Heart right ventricle (tissue), 16 donors: ENCODE measurements at regions not wholly inside any gene's neighbourhood (a gene's known extent, or its start where the extent isn't known, plus 50 kb on each side); places are given as distances from the start of the nearest gene placed in this dataset.

Source experiments
- ATAC-seq, 8 donors: fragments of 200-7000 bp; cut with Tn5 transposase; one replicate each; pipeline ENCODE4 v1.9.1; 2020; ENCODE audit warnings: mild to moderate bottlenecking in 8 of 8, moderate library complexity in 8 of 8, moderate number of reproducible peaks in 1 of 8
- DNase-seq, 2 donors: peaks; one replicate each; pipeline ENCODE4 v3.0.0-alpha.2; 2020
- H3K27ac ChIP-seq, 10 donors: fragments of 200-600 bp; sonication (generic) in 2 of 10; one replicate each; pipeline versions ENCODE4 v1.5.0 to v1.8.0; 2020 to 2022; ENCODE audit warnings: mild to moderate bottlenecking in 3 of 10
- H3K27me3 ChIP-seq, 7 donors: fragments of 200-600 bp; one replicate each; pipeline ENCODE4 v1.8.0; 2021 to 2022; ENCODE audit warnings: mild to moderate bottlenecking in 2 of 7
- H3K36me3 ChIP-seq, 9 donors: fragments of 200-600 bp; sonication (generic) in 1 of 9; one replicate each; pipeline versions ENCODE4 v1.5.0 to v1.8.0; 2020 to 2022; ENCODE audit warnings: mild to moderate bottlenecking in 2 of 9
- H3K4me1 ChIP-seq, 9 donors: fragments of 200-600 bp; sonication (generic) in 1 of 9; one replicate each; pipeline versions ENCODE4 v1.5.0 to v1.8.0; 2020 to 2022; ENCODE audit warnings: mild to moderate bottlenecking in 4 of 9
- H3K4me3 ChIP-seq, 10 donors: fragments of 200-600 bp; sonication (generic) in 2 of 10; one replicate each; pipeline versions ENCODE4 v1.5.0 to v1.8.0; 2020 to 2022; ENCODE audit warnings: mild to moderate bottlenecking in 7 of 10, moderate library complexity in 2 of 10
- H3K9me3 ChIP-seq, 11 donors: fragments of 200-600 bp in 10 of 11; sonication (generic) in 2 of 11; one replicate each; pipeline versions ENCODE4 v1.5.0 to v1.8.0; 2013 to 2022; ENCODE audit warnings: mild to moderate bottlenecking in 2 of 11, control low read depth in 1 of 11, moderate library complexity in 1 of 11
- CTCF ChIP-seq, 9 donors: fragments of 200-600 bp; sonication (generic) in 2 of 9; IDR thresholded peaks; one replicate each; pipeline versions ENCODE4 v1.5.0 to v1.8.0; 2021 to 2022; ENCODE audit warnings: antibody characterized with exemption in 9 of 9, mild to moderate bottlenecking in 5 of 9, moderate library complexity in 1 of 9
- WGBS, 2 donors: extraction: QIAGEN DNeasy Blood & Tissue Kit; methylation state at CpG; one replicate each; pipeline ENCODE4 v1.1.7; 2013; ENCODE audit warnings: inconsistent platforms in 1 of 2; 5-methylcytosine and 5-hydroxymethylcytosine counted together
- intact Hi-C, 10 donors: fragments of 100-400 bp; cut with DNase I; formaldehyde crosslinking; loops; one replicate each; pipeline versions ENCODE4 v1.11.1 to v1.14.2; 2022
- donor health status: Arrhythmogenic right ventricular cardiomyopathy.
- donor health status: ischemic (EF 13 %, LVEDD 7.1; RV severe dilation, severe dysfunction).
- donor health status: healthy with polysubstance abuse.
- donor health status: DM: no; HTN: yes; CAD: no.
- donor health status: DM: no; HTN: no; CAD: no.
- donor health status: ischemic (EF 25% LVEDD 6.9; RV normal size, moderate dysfunction).
- donor health status: ischemic (EF 25% LVEDD 5.7; RV mildly dilated, moderate dysfunction).
- donor health status: healthy.
- donor health status: DM: yes; HTN: yes; CAD: no.
- donor health status: Ischemic cardiomyopathy.
- donor health status: ischemic (EF 35%, LVEDD 5.7; RV mildly dilated, moderate dysfunction).
- donor health status: nonischemic (EF 11% LVEDD 7.7; RV severe dilation, severe dysfunction).
- donor health status: DM: yes; HTN: yes; CAD: no.
- donor health status: PGD.
- donor health status: ischemic (EF 29% LVEDD 5.4; RV normal size, mild dysfunction).
- donor health status: nonischemic (EF 23%, LVEDD 6.1; RV moderate dilation, normal function).

- Histone ChIP-seq H3K4me1 (no peaks in the 10 kb centered on the region), H3K27ac (no peak overlapping the region), H3K36me3 (no peaks in the 10 kb centered on the region), H3K27me3 (no peaks in the 10 kb centered on the region), H3K9me3 (peaks cover 0 to 14% (median 0%) of the 10 kb centered on the region in 11 donors), H3K4me3 (no peak overlapping the region)
- WGBS, 2 donors: 82 to 88% methylated on average over 2 of the region's 2 CpGs
- DNase-seq (no peak), ATAC-seq (no peak)
- intact Hi-C loops: no loop called here
- no peak for TF ChIP-seq CTCF (IDR thresholded peaks at IDR 0.05)
Observed at GRCh38 chrX:14228611-14229010, 198.9 kb upstream of the GEMIN8 start.

GRCh38 chrX:14220386-14220944 lies 190.8 kb upstream of the GEMIN8 start:
- Histone ChIP-seq H3K27me3 (no peaks in the 10 kb centered on the region), H3K36me3 (no peaks in the 10 kb centered on the region), H3K9me3 (no peaks in the 10 kb centered on the region), H3K27ac (no peak overlapping the region), H3K4me3 (no peak overlapping the region), H3K4me1 (no peaks in the 10 kb centered on the region)
- intact Hi-C loops: no loop called here
- DNase-seq (no peak), ATAC-seq (no peak)
- WGBS, 2 donors: 63 to 77% methylated on average over 4 of the region's 4 CpGs
- TF ChIP-seq CTCF (IDR thresholded peaks at IDR 0.05): no peak

GRCh38 chrX:14209034-14209433 lies 179.3 kb upstream of the GEMIN8 start:
- peaks cover 0 to 6% (median 0%) of the 10 kb centered on the region in 7 donors for H3K27me3 ChIP-seq
- WGBS, 2 donors: 30 to 33% methylated on average over 3 of the region's 3 CpGs
- H3K4me1 ChIP-seq: no peaks in the 10 kb centered on the region
- no peak overlapping the region for H3K27ac ChIP-seq
- intact Hi-C loops: no loop called here
- H3K36me3 ChIP-seq: no peaks in the 10 kb centered on the region
- H3K9me3 ChIP-seq: peaks cover 0 to 14% (median 0%) of the 10 kb centered on the region in 11 donors
- ATAC-seq (no peak), DNase-seq (no peak)
- TF ChIP-seq CTCF (IDR thresholded peaks at IDR 0.05): no peak
- no peak overlapping the region for H3K4me3 ChIP-seq

GRCh38 chrX:14194711-14195110 lies 165.0 kb upstream of the GEMIN8 start:
- DNase-seq (no peak), ATAC-seq (no peak)
- Histone ChIP-seq H3K27me3 (no peaks in the 10 kb centered on the region), H3K4me3 (no peak overlapping the region), H3K27ac (no peak overlapping the region), H3K9me3 (peaks cover 0 to 21% (median 0%) of the 10 kb centered on the region in 11 donors), H3K4me1 (no peaks in the 10 kb centered on the region), H3K36me3 (no peaks in the 10 kb centered on the region)
- TF ChIP-seq CTCF (IDR thresholded peaks at IDR 0.05): no peak
- intact Hi-C loops: no loop called here
- WGBS, 2 donors: 82 to 88% methylated on average over 1 of the region's 1 CpG
